Gastrocnemius medialis (tissue), 4 donors: ENCODE measurements at regions not wholly inside any gene's neighbourhood (a gene's known extent, or its start where the extent isn't known, plus 50 kb on each side); places are given as distances from the start of the nearest gene placed in this dataset.

Source experiments
- ATAC-seq, 2 donors: fragments of 150-250 bp; one replicate each; pipeline ENCODE4 v1.9.1; 2016
- DNase-seq, 2 donors: peaks; one replicate each; pipeline ENCODE4 v3.0.0-alpha.2; 2019
- H3K27ac ChIP-seq, 4 donors: fragments of 200-600 bp; sonication (generic); 1 replicate in 1 of 4; 2 replicates in 3 of 4; pipeline ENCODE4 v1.5.1; 2016 to 2018; ENCODE audit warnings: mild to moderate bottlenecking in 2 of 4, moderate library complexity in 1 of 4
- H3K27me3 ChIP-seq, 3 donors: fragments of 200-600 bp; sonication (generic) in 2 of 3; 1 replicate in 1 of 3; 2 replicates in 2 of 3; pipeline versions ENCODE4 v1.5.1 to v1.6.0; 2016 to 2019; ENCODE audit warnings: mild to moderate bottlenecking in 1 of 3, moderate library complexity in 1 of 3
- H3K36me3 ChIP-seq, 2 donors: fragments of 200-600 bp; sonication (generic) in 1 of 2; one replicate each; pipeline ENCODE4 v1.5.1; 2017 to 2018
- H3K4me1 ChIP-seq, 2 donors: fragments of 200-600 bp; sonication (generic) in 1 of 2; one replicate each; pipeline ENCODE4 v1.5.1; 2016 to 2017; ENCODE audit warnings: mild to moderate bottlenecking in 2 of 2
- H3K4me3 ChIP-seq, 4 donors: fragments of 200-600 bp; sonication (generic) in 3 of 4; 1 replicate in 1 of 4; 2 replicates in 3 of 4; pipeline ENCODE4 v1.5.1; 2016 to 2019; ENCODE audit warnings: mild to moderate bottlenecking in 2 of 4
- H3K9me3 ChIP-seq, 3 donors: fragments of 200-600 bp; sonication (generic) in 2 of 3; 1 replicate in 1 of 3; 2 replicates in 2 of 3; pipeline ENCODE4 v1.5.1; 2016 to 2019
- CTCF ChIP-seq, 5 experiments: fragments of 450-650 bp in 3 of 5; fragments of 200-600 bp in 2 of 5; sonication (generic) in 2 of 5; IDR thresholded peaks in 4 of 5; conservative IDR thresholded peaks in 1 of 5; 1 replicate in 4 of 5; 2 replicates in 1 of 5; pipeline ENCODE4 v1.5.1; 2016 to 2019; ENCODE audit warnings: antibody characterized with exemption in 5 of 5, mild to moderate bottlenecking in 3 of 5, moderate library complexity in 3 of 5
- POLR2A ChIP-seq, 2 donors: fragments of 450-650 bp; IDR thresholded peaks; one replicate each; pipeline ENCODE4 v1.6.1; 2017; ENCODE audit warnings: antibody characterized with exemption in 2 of 2, mild to moderate bottlenecking in 2 of 2, moderate library complexity in 2 of 2
- in situ Hi-C, 4 donors: fragments of 200-750 bp; cut with MboI; loops; one replicate each; pipeline versions ENCODE4 v1.15.0 to v1.8.0; 2017; ENCODE audit warnings: low sequenced_read_pairs in 4 of 4
- intact Hi-C: fragments of 100-400 bp; cut with DNase I; formaldehyde crosslinking; loops from one replicate; pipeline ENCODE4 v1.15.1; 2023; ENCODE audit warnings: low total_unique reads

- no peaks in the 10 kb centered on the region for H3K4me1 ChIP-seq
- ATAC-seq, result no peak
Measured at GRCh38 chr2:5494212-5494611, 198.0 kb upstream of the SOX11 start.

GRCh38 chr2:5495586-5495985 is 196.6 kb upstream of the SOX11 start:
- no peaks in the 10 kb centered on the region for H3K27me3 ChIP-seq
- no peaks in the 10 kb centered on the region for H3K36me3 ChIP-seq
- H3K9me3 ChIP-seq, result no peaks in the 10 kb centered on the region
- no peak overlapping the region for H3K27ac ChIP-seq
- DNase-seq, result no peak
- TF ChIP-seq CTCF (IDR thresholded peaks at IDR 0.05 in 4 of 5, conservative IDR thresholded peaks at IDR 0.05 in 1 of 5), result no peak
- no peak for TF ChIP-seq POLR2A (IDR thresholded peaks at IDR 0.05)
- in situ Hi-C loops, result no loop called here
- ATAC-seq, result no peak
- H3K4me1 ChIP-seq, result no peaks in the 10 kb centered on the region
- intact Hi-C loops, result no loop called here
- no peak overlapping the region for H3K4me3 ChIP-seq

More at GRCh38 chr2:5494212-5494611, 198.0 kb upstream of the SOX11 start:
- intact Hi-C loops (no loop called here), in situ Hi-C loops (no loop called here)
- Histone ChIP-seq H3K4me3 (no peak overlapping the region), H3K27me3 (no peaks in the 10 kb centered on the region), H3K36me3 (no peaks in the 10 kb centered on the region), H3K27ac (no peak overlapping the region), H3K9me3 (no peaks in the 10 kb centered on the region)
- DNase-seq, result no peak
- TF ChIP-seq CTCF (IDR thresholded peaks at IDR 0.05 in 4 of 5, conservative IDR thresholded peaks at IDR 0.05 in 1 of 5), result no peak
- TF ChIP-seq POLR2A (IDR thresholded peaks at IDR 0.05), result no peak

- Histone ChIP-seq H3K9me3 (no peaks in the 10 kb centered on the region), H3K36me3 (no peaks in the 10 kb centered on the region), H3K27ac (no peak overlapping the region), H3K4me1 (no peaks in the 10 kb centered on the region), H3K27me3 (no peaks in the 10 kb centered on the region), H3K4me3 (no peak overlapping the region)
- no peak for ATAC-seq
- intact Hi-C loops (no loop called here), in situ Hi-C loops (no loop called here)
- no peak for DNase-seq
- TF ChIP-seq POLR2A (IDR thresholded peaks at IDR 0.05) (no peak), CTCF (IDR thresholded peaks at IDR 0.05 in 4 of 5, conservative IDR thresholded peaks at IDR 0.05 in 1 of 5) (no peak)
Measured at GRCh38 chr2:5497874-5498273, 194.3 kb upstream of the SOX11 start.

GRCh38 chr2:5501807-5502206 is 190.4 kb upstream of the SOX11 start:
- H3K36me3 ChIP-seq, result no peaks in the 10 kb centered on the region
- H3K27me3 ChIP-seq, result no peaks in the 10 kb centered on the region
- ATAC-seq, result no peak
- no peak for TF ChIP-seq POLR2A (IDR thresholded peaks at IDR 0.05)
- no peak for TF ChIP-seq CTCF (IDR thresholded peaks at IDR 0.05 in 4 of 5, conservative IDR thresholded peaks at IDR 0.05 in 1 of 5)
- no peaks in the 10 kb centered on the region for H3K4me1 ChIP-seq
- H3K9me3 ChIP-seq, result no peaks in the 10 kb centered on the region
- in situ Hi-C loops (no loop called here), intact Hi-C loops (no loop called here)
- DNase-seq, result no peak
- H3K4me3 ChIP-seq, result no peak overlapping the region
- H3K27ac ChIP-seq, result no peak overlapping the region

GRCh38 chr2:5502385-5502784 is 189.8 kb upstream of the SOX11 start:
- TF ChIP-seq POLR2A (IDR thresholded peaks at IDR 0.05) (no peak), CTCF (IDR thresholded peaks at IDR 0.05 in 4 of 5, conservative IDR thresholded peaks at IDR 0.05 in 1 of 5) (no peak)
- H3K27me3 ChIP-seq, result no peaks in the 10 kb centered on the region
- H3K4me3 ChIP-seq, result no peak overlapping the region
- no peak overlapping the region for H3K27ac ChIP-seq
- no peaks in the 10 kb centered on the region for H3K36me3 ChIP-seq
- no peak for DNase-seq
- no peaks in the 10 kb centered on the region for H3K9me3 ChIP-seq
- no peaks in the 10 kb centered on the region for H3K4me1 ChIP-seq
- intact Hi-C loops (no loop called here), in situ Hi-C loops (no loop called here)
- ATAC-seq, result no peak
